Karpas-422 (cell line): ENCODE measurements at regions not wholly inside any gene's neighbourhood (a gene's known extent, or its start where the extent isn't known, plus 50 kb on each side); places are given as distances from the start of the nearest gene placed in this dataset.
"Not testable (repeated sequence)": the region's sequence is repeated elsewhere in the genome, so short reads cannot be mapped to it uniquely, and the experiment has no call there.

ENCODE experiments used
- DNase-seq: peaks from one replicate; pipeline ENCODE4 v3.0.0-alpha.2; 2015
- H2AFZ ChIP-seq: fragments of 200-600 bp; sonication (generic); 2 replicates; pipeline ENCODE4 v1.6.1; 2014; ENCODE audit warnings: antibody characterized with exemption, low read length, mixed read lengths
- H3K27ac ChIP-seq: fragments of 200-600 bp; sonication (generic); 2 replicates; pipeline ENCODE4 v1.5.1; 2014; ENCODE audit warnings: mild to moderate bottlenecking, low read length, moderate library complexity
- H3K27me3 ChIP-seq: fragments of 200-600 bp; sonication (generic); 2 replicates; pipeline ENCODE4 v1.6.1; 2014; ENCODE audit warnings: low read length, mixed read lengths
- H3K36me3 ChIP-seq: fragments of 200-600 bp; sonication (generic); 2 replicates; pipeline ENCODE4 v1.6.1; 2014; ENCODE audit warnings: low read length, mixed read lengths; ENCODE audit not compliant: insufficient read depth
- H3K4me1 ChIP-seq: fragments of 200-600 bp; sonication (generic); 2 replicates; pipeline ENCODE4 v1.6.1; 2014; ENCODE audit warnings: mild to moderate bottlenecking, low read length, mixed read lengths
- H3K4me2 ChIP-seq: fragments of 200-600 bp; sonication (generic); 2 replicates; pipeline ENCODE4 v1.6.1; 2014; ENCODE audit warnings: low read length, low read depth, mild to moderate bottlenecking; ENCODE audit not compliant: poor library complexity, severe bottlenecking
- H3K4me3 ChIP-seq: fragments of 200-600 bp; sonication (generic); 2 replicates; pipeline ENCODE4 v1.5.1; 2014; ENCODE audit warnings: mild to moderate bottlenecking, antibody characterized with exemption, low read length, mixed read lengths
- H3K79me2 ChIP-seq: fragments of 200-600 bp; sonication (generic); 2 replicates; pipeline ENCODE4 v1.6.1; 2014; ENCODE audit warnings: mild to moderate bottlenecking, low read length, mixed read lengths
- H3K9ac ChIP-seq: fragments of 200-600 bp; sonication (generic); 2 replicates; pipeline ENCODE4 v1.6.0; 2014; ENCODE audit warnings: low read length
- H3K9me2 ChIP-seq: fragments of 200-600 bp; sonication (generic), shearing (Covaris generic); replicated peaks from 2 replicates; pipeline ENCODE4 v1.6.0; 2014; ENCODE audit warnings: mild to moderate bottlenecking, low read length, moderate library complexity; ENCODE audit not compliant: insufficient read depth
- H3K9me3 ChIP-seq: fragments of 300-700, 200-600 bp; sonication (generic); 2 replicates; pipeline ENCODE4 v1.6.1; 2014; ENCODE audit warnings: low read length, mixed read lengths
- H4K20me1 ChIP-seq: fragments of 200-600 bp; sonication (generic); 2 replicates; pipeline ENCODE4 v1.6.1; 2014; ENCODE audit warnings: mild to moderate bottlenecking, antibody characterized with exemption, low read length, low read depth; ENCODE audit not compliant: insufficient read depth

GRCh38 chr16:61146429-61146828 is 889.8 kb downstream of the CDH8 start:
- Histone ChIP-seq H3K4me3 (no peak overlapping the region), H2AFZ (no peak overlapping the region), H3K9ac (no peak overlapping the region), H3K4me1 (no peaks in the 10 kb centered on the region), H3K79me2 (no peaks in the 10 kb centered on the region), H3K36me3 (no peaks in the 10 kb centered on the region), H3K4me2 (no peak overlapping the region), H3K9me3 (peaks cover 21% of the 10 kb centered on the region), H4K20me1 (no peaks in the 10 kb centered on the region), H3K27me3 (no peaks in the 10 kb centered on the region), H3K9me2 (no peaks in the 10 kb centered on the region), H3K27ac (no peak overlapping the region)
- no peak for DNase-seq

DNA sequence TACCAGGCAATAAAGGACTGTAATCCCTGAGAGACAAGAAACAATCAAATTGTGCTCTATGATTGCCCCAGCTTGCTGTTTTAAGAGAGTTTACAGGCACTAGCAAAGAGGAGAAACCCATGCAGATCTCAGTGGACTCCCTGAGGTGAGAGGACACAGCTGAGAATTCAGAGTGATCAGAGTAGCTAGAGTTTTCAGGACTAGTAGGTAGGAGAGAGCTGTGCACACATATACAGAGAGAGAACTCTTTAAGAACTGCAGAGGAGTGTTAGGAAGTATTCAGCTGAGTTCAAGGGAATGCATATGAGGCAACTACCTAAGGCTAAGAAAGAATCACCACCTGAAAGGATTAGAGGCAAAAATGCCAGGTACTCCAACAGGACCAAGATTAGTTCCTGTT is 904.8 kb downstream of the CDH8 start:
- H3K4me3 ChIP-seq = no peak overlapping the region
- DNase-seq = no peak
- H3K9me3 ChIP-seq = peaks cover 21% of the 10 kb centered on the region
- H3K4me2 ChIP-seq = no peak overlapping the region
- H3K36me3 ChIP-seq = no peaks in the 10 kb centered on the region
- H2AFZ ChIP-seq = no peak overlapping the region
- no peaks in the 10 kb centered on the region for H4K20me1 ChIP-seq
- H3K27me3 ChIP-seq = no peaks in the 10 kb centered on the region
- H3K79me2 ChIP-seq = no peaks in the 10 kb centered on the region
- no peaks in the 10 kb centered on the region for H3K4me1 ChIP-seq
- H3K9me2 ChIP-seq = no peaks in the 10 kb centered on the region
- H3K27ac ChIP-seq = no peak overlapping the region
- H3K9ac ChIP-seq = no peak overlapping the region

DNA sequence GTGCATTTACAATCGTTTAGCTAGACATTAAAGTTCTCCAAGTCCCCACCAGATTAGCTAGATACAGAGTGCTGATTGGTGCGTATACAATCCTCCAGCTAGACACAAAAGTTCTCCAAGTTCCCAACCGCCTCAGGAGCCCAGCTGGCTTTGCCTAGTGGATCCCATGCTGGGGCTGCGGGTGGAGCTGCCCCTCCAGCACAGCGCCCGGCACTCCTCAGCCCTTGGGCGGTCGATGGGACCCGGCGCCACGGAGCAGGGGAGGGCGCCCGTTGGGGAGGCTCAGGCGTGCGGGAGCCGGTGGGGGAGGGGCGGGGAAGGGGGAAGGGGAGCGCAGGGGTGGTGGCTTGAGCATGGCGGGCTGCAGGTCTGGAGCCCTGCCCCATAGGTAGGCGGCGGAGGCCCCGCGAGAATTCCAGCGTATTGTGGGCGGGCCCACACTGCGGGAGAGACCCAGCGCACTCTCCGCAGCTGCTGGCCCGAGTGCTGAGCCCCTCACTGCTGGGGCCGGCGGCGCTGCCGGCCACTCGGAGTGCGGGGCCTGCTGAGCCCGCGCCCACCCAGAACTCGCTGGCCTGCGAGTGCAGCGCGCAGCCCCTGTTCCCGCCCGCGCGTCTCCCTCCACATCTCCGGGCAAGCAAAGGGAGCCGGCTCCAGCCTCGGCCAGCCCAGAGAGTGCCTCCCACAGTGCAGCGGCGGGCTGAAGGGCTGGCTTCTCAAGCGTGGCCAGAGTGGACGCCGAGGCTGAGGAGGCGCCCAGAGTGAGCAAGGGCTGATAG is 907.5 kb downstream of the CDH8 start:
- no peaks in the 10 kb centered on the region for H3K79me2 ChIP-seq
- no peak overlapping the region for H2AFZ ChIP-seq
- no peaks in the 10 kb centered on the region for H3K27me3 ChIP-seq
- H3K27ac ChIP-seq = no peak overlapping the region
- H3K9ac ChIP-seq = no peak overlapping the region
- DNase-seq = no peak
- H3K36me3 ChIP-seq = no peaks in the 10 kb centered on the region
- H3K9me3 ChIP-seq = peaks cover 14% of the 10 kb centered on the region
- H3K4me1 ChIP-seq = no peaks in the 10 kb centered on the region
- no peaks in the 10 kb centered on the region for H4K20me1 ChIP-seq
- no peak overlapping the region for H3K4me3 ChIP-seq
- H3K4me2 ChIP-seq = no peak overlapping the region
- no peaks in the 10 kb centered on the region for H3K9me2 ChIP-seq

- Histone ChIP-seq H3K36me3 (no peaks in the 10 kb centered on the region), H2AFZ (no peak overlapping the region), H4K20me1 (no peaks in the 10 kb centered on the region), H3K79me2 (no peaks in the 10 kb centered on the region), H3K9ac (no peak overlapping the region), H3K4me2 (no peak overlapping the region), H3K4me3 (no peak overlapping the region), H3K27me3 (no peaks in the 10 kb centered on the region), H3K9me3 (peaks cover 31% of the 10 kb centered on the region), H3K4me1 (no peaks in the 10 kb centered on the region), H3K27ac (no peak overlapping the region), H3K9me2 (no peaks in the 10 kb centered on the region)
- no peak for DNase-seq
These were observed 930.7 kb downstream of the CDH8 start for GRCh38 chr16:61105544-61105943.

GRCh38 chr16:61098505-61098904 is 937.7 kb downstream of the CDH8 start:
- H3K9ac ChIP-seq = no peak overlapping the region
- no peaks in the 10 kb centered on the region for H3K9me2 ChIP-seq
- H3K27me3 ChIP-seq = no peaks in the 10 kb centered on the region
- no peaks in the 10 kb centered on the region for H3K79me2 ChIP-seq
- no peaks in the 10 kb centered on the region for H3K36me3 ChIP-seq
- no peak for DNase-seq
- no peaks in the 10 kb centered on the region for H4K20me1 ChIP-seq
- no peak overlapping the region for H3K27ac ChIP-seq
- no peaks in the 10 kb centered on the region for H3K4me1 ChIP-seq
- H3K4me2 ChIP-seq = no peak overlapping the region
- no peak overlapping the region for H2AFZ ChIP-seq
- H3K9me3 ChIP-seq = peaks cover 20% of the 10 kb centered on the region
- H3K4me3 ChIP-seq = no peak overlapping the region

- DNase-seq, H3K27me3 ChIP-seq, H3K4me3 ChIP-seq, H3K9me2 ChIP-seq, H2AFZ ChIP-seq, H3K27ac ChIP-seq, H3K9ac ChIP-seq, H3K4me2 ChIP-seq, H3K79me2 ChIP-seq, H3K36me3 ChIP-seq, H3K4me1 ChIP-seq, H4K20me1 ChIP-seq: not testable (repeated sequence)
- H3K9me3 ChIP-seq = peaks cover 15% of the 10 kb centered on the region
These were observed 944.9 kb downstream of the CDH8 start for GRCh38 chr16:61091300-61091699.

DNA sequence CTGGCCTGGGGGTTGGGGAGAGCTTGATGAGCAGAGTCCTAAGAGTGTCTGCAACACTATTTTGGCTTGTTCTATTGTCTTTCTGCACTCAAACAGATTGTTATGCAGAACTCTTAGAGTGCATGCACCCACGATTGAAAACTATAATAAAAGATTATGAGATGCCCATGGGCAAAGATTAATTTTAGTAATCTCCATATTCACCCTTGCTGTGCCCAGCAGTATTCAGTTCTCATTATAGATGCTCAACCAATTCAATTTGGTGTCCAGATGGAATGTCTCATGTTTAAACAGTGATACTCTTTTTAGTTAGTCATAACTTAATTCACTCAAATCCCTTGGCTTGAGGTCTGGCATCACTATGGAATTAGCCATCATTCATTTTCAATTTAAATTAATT is 952.5 kb downstream of the CDH8 start:
- DNase-seq = no peak
- H2AFZ ChIP-seq = no peak overlapping the region
- H3K4me2 ChIP-seq = no peak overlapping the region
- no peaks in the 10 kb centered on the region for H3K79me2 ChIP-seq
- no peak overlapping the region for H3K9ac ChIP-seq
- no peaks in the 10 kb centered on the region for H3K27me3 ChIP-seq
- no peak overlapping the region for H3K4me3 ChIP-seq
- H3K9me3 ChIP-seq = peaks cover 18% of the 10 kb centered on the region
- no peak overlapping the region for H3K27ac ChIP-seq
- no peaks in the 10 kb centered on the region for H4K20me1 ChIP-seq
- no peaks in the 10 kb centered on the region for H3K4me1 ChIP-seq
- no peaks in the 10 kb centered on the region for H3K9me2 ChIP-seq
- no peaks in the 10 kb centered on the region for H3K36me3 ChIP-seq

DNA sequence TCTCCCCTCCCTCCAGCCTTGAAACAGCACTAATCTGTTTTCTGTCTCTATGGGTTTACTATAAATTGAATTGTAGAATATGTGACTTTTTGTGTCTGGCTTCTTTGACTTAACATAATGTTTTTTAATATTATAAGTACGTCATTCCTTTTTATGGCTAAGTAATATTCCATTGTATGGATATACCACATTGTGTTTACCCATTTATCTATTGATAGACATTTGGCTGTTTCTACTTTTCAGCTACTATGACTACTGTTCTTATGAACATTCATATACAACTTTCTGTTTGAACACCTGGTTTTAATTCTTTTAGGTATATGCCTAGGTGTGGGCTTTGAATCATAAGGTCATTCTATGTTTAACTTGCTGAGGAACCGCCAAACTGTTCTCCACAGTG is 961.9 kb downstream of the CDH8 start:
- Histone ChIP-seq H3K9ac (no peak overlapping the region), H3K9me3 (peaks cover 36% of the 10 kb centered on the region), H2AFZ (no peak overlapping the region), H3K27ac (no peak overlapping the region), H3K4me3 (no peak overlapping the region), H3K27me3 (no peaks in the 10 kb centered on the region), H3K4me1 (no peaks in the 10 kb centered on the region), H3K36me3 (no peaks in the 10 kb centered on the region), H3K9me2 (no peaks in the 10 kb centered on the region), H3K4me2 (no peak overlapping the region), H3K79me2 (no peaks in the 10 kb centered on the region), H4K20me1 (no peaks in the 10 kb centered on the region)
- DNase-seq = no peak
